Hepatocyte (in vitro differentiated cells): ENCODE measurements at regions not wholly inside any gene's neighbourhood (a gene's known extent, or its start where the extent isn't known, plus 50 kb on each side); places are given as distances from the start of the nearest gene placed in this dataset.

Experiments used
- DNase-seq: peaks from one replicate; pipeline ENCODE4 v3.0.0-alpha.2; 2016; ENCODE audit warnings: low spot score
- H2AFZ ChIP-seq: fragments of 200-600 bp; sonication (generic); 2 replicates; pipeline ENCODE4 v1.6.0; 2016; ENCODE audit warnings: antibody characterized with exemption, mild to moderate bottlenecking
- H3K27ac ChIP-seq: fragments of 200-600 bp; sonication (generic); 2 replicates; pipeline ENCODE4 v1.5.1; 2016; ENCODE audit warnings: mild to moderate bottlenecking
- H3K27me3 ChIP-seq: fragments of 200-600 bp; sonication (generic); 2 replicates; pipeline ENCODE4 v1.6.1; 2016
- H3K36me3 ChIP-seq: fragments of 200-600 bp; sonication (generic); replicated peaks from 2 replicates; pipeline ENCODE4 v1.5.1; 2016; ENCODE audit warnings: low read depth; ENCODE audit not compliant: insufficient read depth
- H3K4me1 ChIP-seq: fragments of 200-600 bp; sonication (generic); 2 replicates; pipeline ENCODE4 v1.5.1; 2016; ENCODE audit warnings: mild to moderate bottlenecking, moderate library complexity; ENCODE audit not compliant: insufficient read depth
- H3K4me2 ChIP-seq: fragments of 200-600 bp; sonication (generic); 2 replicates; pipeline ENCODE4 v1.6.0; 2016
- H3K4me3 ChIP-seq: fragments of 200-600 bp; sonication (generic); 2 replicates; pipeline ENCODE4 v1.5.1; 2016; ENCODE audit warnings: mild to moderate bottlenecking
- H3K79me2 ChIP-seq: fragments of 200-600 bp; sonication (generic); 2 replicates; pipeline ENCODE4 v1.6.0; 2017; ENCODE audit warnings: mild to moderate bottlenecking
- H3K9me2 ChIP-seq: fragments of 200-600 bp; sonication (generic); replicated peaks from 2 replicates; pipeline ENCODE4 v1.6.0; 2017; ENCODE audit warnings: mild to moderate bottlenecking; ENCODE audit not compliant: insufficient read depth
- H3K9me3 ChIP-seq: fragments of 200-600 bp; sonication (generic); 2 replicates; pipeline ENCODE4 v1.5.1; 2016; ENCODE audit warnings: low read depth, mild to moderate bottlenecking
- H4K20me1 ChIP-seq: fragments of 200-600 bp; sonication (generic); 2 replicates; pipeline ENCODE4 v1.6.0; 2016; ENCODE audit warnings: mild to moderate bottlenecking; ENCODE audit not compliant: insufficient read depth, poor library complexity, severe bottlenecking
- EZH2 ChIP-seq: fragments of 200-600 bp; sonication (generic); IDR thresholded peaks from 2 replicates; pipeline ENCODE4 v1.6.1; 2016; ENCODE audit warnings: antibody characterized with exemption, mild to moderate bottlenecking, borderline replicate concordance
- EZH2phosphoT487 ChIP-seq: fragments of 200-600 bp; sonication (generic); IDR thresholded peaks from one replicate; pipeline ENCODE4 v1.6.1; 2018; ENCODE audit warnings: antibody characterized with exemption, mild to moderate bottlenecking, low read depth, moderate library complexity; ENCODE audit not compliant: unreplicated experiment, severe bottlenecking
- WGBS: methylation state at CpG from one replicate; pipeline ENCODE4 v1.1.6; 2016; ENCODE audit warnings: low lambda C conversion rate; ENCODE audit errors: missing lambda C conversion rate; 5-methylcytosine and 5-hydroxymethylcytosine counted together
- TF ChIP-seq, protein P1 (sequence below): fragments of 200-600 bp; sonication (generic); IDR thresholded peaks from 2 replicates; pipeline ENCODE4 v1.5.1; 2016; ENCODE audit warnings: antibody characterized with exemption, mild to moderate bottlenecking; ENCODE audit not compliant: poor library complexity

- Histone ChIP-seq H3K4me1 (no peaks in the 10 kb centered on the region), H3K9me2 (no peaks in the 10 kb centered on the region)
- WGBS, result 88% methylated on average over 1 of the region's 1 CpG
Measured at GRCh38 chr5:155786108-155786507, 540.9 kb upstream of the SGCD start.

GRCh38 chr5:155792873-155793272, 534.1 kb upstream of the SGCD start:
- no peaks in the 10 kb centered on the region for H3K9me2 ChIP-seq
- no peaks in the 10 kb centered on the region for H3K4me1 ChIP-seq
- peaks cover 16% of the 10 kb centered on the region for H3K9me3 ChIP-seq
- TF ChIP-seq EZH2 (no peak), EZH2phosphoT487 (no peak)
- TF ChIP-seq, protein P1, sequence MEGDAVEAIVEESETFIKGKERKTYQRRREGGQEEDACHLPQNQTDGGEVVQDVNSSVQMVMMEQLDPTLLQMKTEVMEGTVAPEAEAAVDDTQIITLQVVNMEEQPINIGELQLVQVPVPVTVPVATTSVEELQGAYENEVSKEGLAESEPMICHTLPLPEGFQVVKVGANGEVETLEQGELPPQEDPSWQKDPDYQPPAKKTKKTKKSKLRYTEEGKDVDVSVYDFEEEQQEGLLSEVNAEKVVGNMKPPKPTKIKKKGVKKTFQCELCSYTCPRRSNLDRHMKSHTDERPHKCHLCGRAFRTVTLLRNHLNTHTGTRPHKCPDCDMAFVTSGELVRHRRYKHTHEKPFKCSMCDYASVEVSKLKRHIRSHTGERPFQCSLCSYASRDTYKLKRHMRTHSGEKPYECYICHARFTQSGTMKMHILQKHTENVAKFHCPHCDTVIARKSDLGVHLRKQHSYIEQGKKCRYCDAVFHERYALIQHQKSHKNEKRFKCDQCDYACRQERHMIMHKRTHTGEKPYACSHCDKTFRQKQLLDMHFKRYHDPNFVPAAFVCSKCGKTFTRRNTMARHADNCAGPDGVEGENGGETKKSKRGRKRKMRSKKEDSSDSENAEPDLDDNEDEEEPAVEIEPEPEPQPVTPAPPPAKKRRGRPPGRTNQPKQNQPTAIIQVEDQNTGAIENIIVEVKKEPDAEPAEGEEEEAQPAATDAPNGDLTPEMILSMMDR, result no peak
- H3K79me2 ChIP-seq, result no peaks in the 10 kb centered on the region
- no peaks in the 10 kb centered on the region for H3K27me3 ChIP-seq
- H3K27ac ChIP-seq, result no peak overlapping the region
- no peaks in the 10 kb centered on the region for H3K36me3 ChIP-seq
- DNase-seq, result no peak
- no peak overlapping the region for H3K4me3 ChIP-seq
- WGBS, result 68% methylated on average over 1 of the region's 1 CpG
- H4K20me1 ChIP-seq, result no peaks in the 10 kb centered on the region
- no peak overlapping the region for H3K4me2 ChIP-seq
- H2AFZ ChIP-seq, result no peak overlapping the region

More at GRCh38 chr5:155786108-155786507, 540.9 kb upstream of the SGCD start:
- Histone ChIP-seq H3K9me3 (no peaks in the 10 kb centered on the region), H3K4me2 (no peak overlapping the region), H4K20me1 (no peaks in the 10 kb centered on the region), H2AFZ (no peak overlapping the region), H3K4me3 (no peak overlapping the region), H3K27ac (no peak overlapping the region), H3K27me3 (peaks cover 4% of the 10 kb centered on the region), H3K36me3 (no peaks in the 10 kb centered on the region), H3K79me2 (no peaks in the 10 kb centered on the region)
- TF ChIP-seq, protein P1, result no peak
- TF ChIP-seq EZH2 (no peak), EZH2phosphoT487 (no peak)
- DNase-seq, result no peak

DNA sequence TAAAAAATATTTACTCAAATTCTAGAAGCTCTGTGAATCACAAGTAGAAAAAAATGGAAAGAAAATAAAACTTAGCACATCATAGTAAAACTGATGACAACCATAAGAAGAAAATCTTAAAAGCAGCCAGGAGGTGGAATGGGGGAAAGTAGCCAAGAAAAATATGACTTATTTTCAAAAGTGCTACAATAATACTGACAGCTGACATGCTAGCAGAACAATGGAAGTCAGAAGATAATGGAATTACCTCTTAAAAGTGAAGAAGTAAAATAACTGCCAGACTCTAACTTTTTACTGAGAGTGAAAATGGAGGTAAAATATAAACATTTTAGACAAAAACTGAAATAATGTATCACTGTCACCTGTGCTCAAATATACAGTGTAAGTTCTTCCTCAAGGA, 532.2 kb upstream of the SGCD start:
- Histone ChIP-seq H3K27me3 (no peaks in the 10 kb centered on the region), H2AFZ (no peak overlapping the region), H3K4me2 (no peak overlapping the region), H3K9me3 (peaks cover 16% of the 10 kb centered on the region), H4K20me1 (no peaks in the 10 kb centered on the region), H3K36me3 (no peaks in the 10 kb centered on the region), H3K4me1 (no peaks in the 10 kb centered on the region), H3K9me2 (no peaks in the 10 kb centered on the region), H3K4me3 (no peak overlapping the region), H3K27ac (no peak overlapping the region), H3K79me2 (no peaks in the 10 kb centered on the region)
- no peak for DNase-seq
- TF ChIP-seq, protein P1, result no peak

- H3K4me2 ChIP-seq, result no peak overlapping the region
- TF ChIP-seq, protein P1, result no peak
- no peak for TF ChIP-seq EZH2phosphoT487
- no peak for TF ChIP-seq EZH2
- H3K4me3 ChIP-seq, result no peak overlapping the region
- no peak overlapping the region for H2AFZ ChIP-seq
- no peaks in the 10 kb centered on the region for H3K79me2 ChIP-seq
- H3K27me3 ChIP-seq, result no peaks in the 10 kb centered on the region
- H3K36me3 ChIP-seq, result no peaks in the 10 kb centered on the region
- WGBS, result 80% methylated on average over 6 of the region's 6 CpGs
- no peak for DNase-seq
- no peaks in the 10 kb centered on the region for H3K9me2 ChIP-seq
- H3K9me3 ChIP-seq, result peaks cover 16% of the 10 kb centered on the region
- no peaks in the 10 kb centered on the region for H3K4me1 ChIP-seq
- H4K20me1 ChIP-seq, result no peaks in the 10 kb centered on the region
- H3K27ac ChIP-seq, result no peak overlapping the region
Measured at GRCh38 chr5:155799308-155799707, 527.7 kb upstream of the SGCD start.
